IMR-90 (cell line): ENCODE measurements at regions not wholly inside any gene's neighbourhood (a gene's known extent, or its start where the extent isn't known, plus 50 kb on each side); places are given as distances from the start of the nearest gene placed in this dataset.
A peak's percentile ranks its signal among the peaks of the same experiment; 100 is the strongest.

Experiments
- ATAC-seq: fragments of 200-7000 bp; cut with Tn5 transposase; 2 replicates; pipeline ENCODE4 v1.9.1; 2020; ENCODE audit warnings: low read depth, mild to moderate bottlenecking, moderate library complexity
- BruUV-seq: library from RNA; stranded (reverse); fragments of 400-500 nt; replicated peaks from 2 replicates; lab custom pipeline; 2021; lab: Mats Ljungman, UMichigan
- CTCF ChIA-PET: fragments of 300-600 bp; formaldehyde crosslinking; extraction: SDS; loops from one replicate; lab custom pipeline; 2021; ENCODE audit warnings: antibody characterized with exemption; lab: Yijun Ruan, JAX
- POLR2A ChIA-PET: fragments of 300-600 bp; sonication (Branson Sonifier 250); formaldehyde crosslinking; loops from one replicate; lab custom pipeline; 2022; ENCODE audit warnings: antibody characterized with exemption; ENCODE audit not compliant: unreplicated experiment; lab: Charles Lee
- DNase-seq: peaks from one replicate; pipeline ENCODE4 v3.0.0; 2013
- H2AFZ ChIP-seq: replicated peaks from 2 replicates; pipeline ENCODE3; 2013; ENCODE audit warnings: low read length, mild to moderate bottlenecking; ENCODE audit not compliant: poor library complexity
- H2AK5ac ChIP-seq: 2 replicates; pipeline ENCODE4 v1.6.1; 2013; ENCODE audit warnings: low read depth, low read length, inconsistent platforms
- H2AK9ac ChIP-seq: replicated peaks from 2 replicates; pipeline ENCODE3; 2013; ENCODE audit warnings: mild to moderate bottlenecking, low read depth, low read length, moderate library complexity; ENCODE audit not compliant: poor library complexity
- H2BK120ac ChIP-seq: 2 replicates; pipeline ENCODE4 v1.6.1; 2013; ENCODE audit warnings: low read depth, low read length, inconsistent platforms
- H2BK15ac ChIP-seq: 3 replicates; pipeline ENCODE4 v1.6.1; 2013; ENCODE audit warnings: low read depth, low read length, inconsistent platforms
- H2BK20ac ChIP-seq: 2 replicates; pipeline ENCODE4 v1.6.1; 2013; ENCODE audit warnings: low read depth, mild to moderate bottlenecking, inconsistent platforms, low read length, moderate library complexity
- H2BK5ac ChIP-seq: 2 replicates; pipeline ENCODE4 v1.6.1; 2013; ENCODE audit warnings: mild to moderate bottlenecking, low read depth, low read length, inconsistent platforms; ENCODE audit not compliant: poor library complexity, severe bottlenecking
- H3K14ac ChIP-seq: replicated peaks from 2 replicates; pipeline ENCODE4 v1.6.1; 2013; ENCODE audit warnings: low read depth, low read length, inconsistent platforms
- H3K18ac ChIP-seq: 2 replicates; pipeline ENCODE4 v1.6.1; 2013; ENCODE audit warnings: low read depth, low read length, control low read depth
- H3K23ac ChIP-seq: 2 replicates; pipeline ENCODE4 v1.6.1; 2013; ENCODE audit warnings: low read depth, low read length, inconsistent platforms
- H3K27ac ChIP-seq: 2 replicates; pipeline ENCODE4 v1.5.1; 2013; ENCODE audit warnings: mild to moderate bottlenecking, control low read depth, low read length; ENCODE audit not compliant: insufficient read depth
- H3K27me3 ChIP-seq: 2 replicates; pipeline ENCODE4 v1.6.1; 2013; ENCODE audit warnings: low read length; ENCODE audit not compliant: control insufficient read depth, insufficient read depth
- H3K36me3 ChIP-seq: 2 replicates; pipeline ENCODE4 v1.6.1; 2013; ENCODE audit warnings: low read length, mixed read lengths; ENCODE audit not compliant: control insufficient read depth, insufficient read depth
- H3K4ac ChIP-seq: 2 replicates; pipeline ENCODE4 v1.6.1; 2013; ENCODE audit warnings: low read depth, low read length, inconsistent platforms
- H3K4me1 ChIP-seq: 2 replicates; pipeline ENCODE4 v1.6.1; 2013; ENCODE audit warnings: low read length, mixed read lengths; ENCODE audit not compliant: control insufficient read depth, insufficient read depth
- H3K4me2 ChIP-seq: 2 replicates; pipeline ENCODE4 v1.6.1; 2013; ENCODE audit warnings: low read depth, mild to moderate bottlenecking, control low read depth, low read length, moderate library complexity
- H3K4me3 ChIP-seq: 2 replicates; pipeline ENCODE4 v1.5.1; 2013; ENCODE audit warnings: low read depth, mild to moderate bottlenecking, control low read depth, low read length, moderate library complexity; ENCODE audit not compliant: insufficient read depth
- H3K56ac ChIP-seq: 2 replicates; pipeline ENCODE4 v1.6.1; 2013; ENCODE audit warnings: low read length, inconsistent platforms; ENCODE audit not compliant: insufficient read depth; ENCODE audit errors: extremely low read depth
- H3K79me1 ChIP-seq, 2 experiments: 2 replicates each; pipeline ENCODE4 v1.6.1; 2013; ENCODE audit warnings: low read length in 2 of 2, inconsistent platforms in 1 of 2, low read depth in 1 of 2
- H3K9ac ChIP-seq: 2 replicates; pipeline ENCODE4 v1.6.1; 2013; ENCODE audit warnings: low read depth, low read length, control low read depth
- H3K9me1 ChIP-seq: 2 replicates; pipeline ENCODE4 v1.6.1; 2013; ENCODE audit warnings: low read length, inconsistent platforms; ENCODE audit not compliant: insufficient read depth
- H3K9me3 ChIP-seq: 2 replicates; pipeline ENCODE4 v1.6.1; 2013; ENCODE audit warnings: low read length; ENCODE audit not compliant: control insufficient read depth, insufficient read depth
- H4K20me1 ChIP-seq: 2 replicates; pipeline ENCODE4 v1.6.1; 2013; ENCODE audit warnings: low read length, inconsistent platforms; ENCODE audit not compliant: insufficient read depth
- H4K5ac ChIP-seq: 2 replicates; pipeline ENCODE4 v1.6.1; 2013; ENCODE audit warnings: mild to moderate bottlenecking, low read depth, low read length, control low read depth
- H4K8ac ChIP-seq, 2 experiments: 2 replicates each; pipeline ENCODE4 v1.6.1; 2013; ENCODE audit warnings: low read depth in 2 of 2, low read length in 2 of 2, control low read depth in 1 of 2, inconsistent platforms in 1 of 2
- H4K91ac ChIP-seq: 2 replicates; pipeline ENCODE4 v1.6.1; 2013; ENCODE audit warnings: low read depth, low read length, inconsistent platforms; ENCODE audit not compliant: insufficient read depth
- MAFK ChIP-seq: IDR thresholded peaks from 2 replicates; pipeline ENCODE4 v1.6.1; 2012; ENCODE audit warnings: low read depth, low read length, improper control_type of control experiment
- NFE2L2 ChIP-seq: fragments of 150-350 bp; IDR thresholded peaks from 2 replicates; pipeline ENCODE4 v1.6.1; 2016; ENCODE audit warnings: low read depth, mild to moderate bottlenecking, low read length
- POLR2A ChIP-seq: IDR thresholded peaks from 2 replicates; pipeline ENCODE4 v1.6.1; 2012; ENCODE audit warnings: mild to moderate bottlenecking, low read depth, low read length
- SMC3 ChIP-seq: fragments of 150-350 bp; IDR thresholded peaks from 2 replicates; pipeline ENCODE4 v1.6.1; 2016; ENCODE audit warnings: low read depth, mild to moderate bottlenecking, antibody characterized with exemption, low read length, moderate library complexity
- WGBS, 2 experiments: methylation state at CpG; one replicate each; pipeline versions ENCODE4 v1.1.5 to v1.1.7; 2013; ENCODE audit warnings: missing lambda C conversion rate in 2 of 2; ENCODE audit not compliant: insufficient read length in 1 of 2; ENCODE audit errors: extremely low coverage in 2 of 2; 5-methylcytosine and 5-hydroxymethylcytosine counted together
- dilution Hi-C: fragments of 300-500 bp; cut with HindIII; formaldehyde crosslinking; loops from one replicate; pipeline ENCODE4 v1.14.3; 2018; ENCODE audit warnings: low sequenced_read_pairs; ENCODE audit not compliant: unreplicated experiment
- in situ Hi-C: fragments of 300-500 bp; cut with MboI; formaldehyde crosslinking; loops from 3 replicates; pipeline ENCODE4 v1.14.3; 2019; ENCODE audit warnings: low sequenced_read_pairs, inconsistent platforms, mixed read lengths
- intact Hi-C: fragments of 100-400 bp; cut with micrococcal nuclease; formaldehyde crosslinking; loops from 2 replicates; pipeline ENCODE4 v1.10.0; 2022
- TF ChIP-seq, protein P1 (sequence below): fragments of 150-350 bp; IDR thresholded peaks from 2 replicates; pipeline ENCODE4 v1.6.1; 2017; ENCODE audit warnings: mild to moderate bottlenecking, antibody characterized with exemption, low read length, low read depth

DNA sequence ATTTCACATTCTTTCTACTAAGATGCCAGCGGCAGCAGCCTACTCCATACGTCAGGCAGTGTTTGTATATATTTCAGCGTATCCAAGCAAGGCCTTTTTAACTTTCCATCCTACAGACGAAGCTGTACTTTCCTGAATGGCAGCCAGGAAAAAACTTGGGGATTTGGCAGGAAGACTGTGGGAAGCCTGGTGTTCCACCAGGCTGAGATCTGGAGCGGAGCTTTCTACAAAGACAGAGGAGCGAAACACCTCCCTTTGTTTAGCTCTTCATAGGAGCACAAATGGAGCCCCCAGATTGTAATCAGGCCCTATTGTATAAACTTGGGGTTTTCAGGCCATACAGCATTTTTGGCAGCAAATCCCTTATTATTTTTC is 143.8 kb downstream of the TES start:
- peak overlapping the region; percentile 8 to 84 for H4K8ac ChIP-seq
- peak; percentile 92 for DNase-seq
- H3K9me3 ChIP-seq = no peaks in the 10 kb centered on the region
- ATAC-seq = peak; percentile 24
- ChIA-PET CTCF (interaction anchor here (0.7 to 1.4 kb wide), 7 partner anchors 14 to 179 kb away, joined by 3 to 4 read pairs (median 3); no protein-coding TSS in a partner anchor), POLR2A (interaction anchor here (0.6 to 1.1 kb wide), 2 partner anchors 148 to 172 kb away, joined by 5 to 6 read pairs; no protein-coding TSS in a partner anchor)
- peak overlapping the region; percentile 83 for H2BK15ac ChIP-seq
- TF ChIP-seq MAFK (no peak), SMC3 (0 out of 2 replicates have a peak, but pooled peaks have one; percentile 3), NFE2L2 (no peak), POLR2A (peak; percentile 45; the same call in 1 of the 2 replicates)
- TF ChIP-seq, protein P1, sequence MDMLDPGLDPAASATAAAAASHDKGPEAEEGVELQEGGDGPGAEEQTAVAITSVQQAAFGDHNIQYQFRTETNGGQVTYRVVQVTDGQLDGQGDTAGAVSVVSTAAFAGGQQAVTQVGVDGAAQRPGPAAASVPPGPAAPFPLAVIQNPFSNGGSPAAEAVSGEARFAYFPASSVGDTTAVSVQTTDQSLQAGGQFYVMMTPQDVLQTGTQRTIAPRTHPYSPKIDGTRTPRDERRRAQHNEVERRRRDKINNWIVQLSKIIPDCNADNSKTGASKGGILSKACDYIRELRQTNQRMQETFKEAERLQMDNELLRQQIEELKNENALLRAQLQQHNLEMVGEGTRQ = no peak
- no CpG with 5 or more reads among the region's 6 CpGs for WGBS, 2 experiments
- peak overlapping the region; percentile 82 for H4K91ac ChIP-seq
- peak overlapping the region; percentile 93 for H2BK120ac ChIP-seq
- intact Hi-C loops = loop anchor here (1.0 to 2.0 kb wide), 2 partner anchors 26 to 81 kb away; no protein-coding TSS in a partner anchor
- peak overlapping the region; percentile 65 for H3K14ac ChIP-seq
- H3K4me3 ChIP-seq = no peak overlapping the region
- H2AFZ ChIP-seq = peak overlapping the region; percentile 83
- peak overlapping the region; percentile 69 for H2AK5ac ChIP-seq
- peak overlapping the region; percentile 15; the same call in 1 of the 2 replicates for H3K9ac ChIP-seq
- H3K4me1 ChIP-seq = peaks cover 24% of the 10 kb centered on the region
- TSS peak; percentile 81 for BruUV-seq
- H3K56ac ChIP-seq = peak overlapping the region; percentile 93
- H3K27ac ChIP-seq = peak overlapping the region; percentile 69
- H3K9me1 ChIP-seq = peaks cover 6% of the 10 kb centered on the region
- peak overlapping the region; percentile 82 for H2AK9ac ChIP-seq
- H3K79me1 ChIP-seq = peaks cover 5 to 14% of the 10 kb centered on the region in 2 experiments; a peak in 2 of 4 replicates
- dilution Hi-C loops = no loop called here
- H2BK5ac ChIP-seq = peak overlapping the region; percentile 93
- peak overlapping the region; percentile 92 for H3K4ac ChIP-seq
- H3K23ac ChIP-seq = peak overlapping the region; percentile 57
- no peaks in the 10 kb centered on the region for H4K20me1 ChIP-seq
- no peaks in the 10 kb centered on the region for H3K36me3 ChIP-seq
- H3K27me3 ChIP-seq = no peaks in the 10 kb centered on the region
- peak overlapping the region; percentile 94 for H2BK20ac ChIP-seq
- peak overlapping the region; percentile 69 for H4K5ac ChIP-seq
- H3K18ac ChIP-seq = peak overlapping the region; percentile 57
- H3K4me2 ChIP-seq = peak overlapping the region; percentile 54
- in situ Hi-C loops = no loop called here
